Peyer's patch (tissue), 4 donors: ENCODE measurements at regions not wholly inside any gene's neighbourhood (a gene's known extent, or its start where the extent isn't known, plus 50 kb on each side); places are given as distances from the start of the nearest gene placed in this dataset.

Experiments
- DNase-seq, 3 donors: peaks; one replicate each; pipeline ENCODE4 v3.0.0-alpha.2; 2017 to 2019
- H3K27ac ChIP-seq, 4 donors: fragments of 200-600 bp; sonication (generic); one replicate each; pipeline ENCODE4 v1.5.1; 2016 to 2019
- H3K27me3 ChIP-seq, 2 donors: fragments of 200-600 bp; sonication (generic); one replicate each; pipeline ENCODE4 v1.5.1; 2019
- H3K36me3 ChIP-seq, 3 donors: fragments of 200-600 bp; sonication (generic); one replicate each; pipeline ENCODE4 v1.5.1; 2016 to 2019
- H3K4me1 ChIP-seq, 4 donors: fragments of 200-600 bp; sonication (generic); one replicate each; pipeline ENCODE4 v1.5.1; 2016 to 2019
- H3K4me3 ChIP-seq, 4 donors: fragments of 200-600 bp; sonication (generic); 1 replicate in 3 of 4; 2 replicates in 1 of 4; pipeline ENCODE4 v1.5.1; 2016 to 2019; ENCODE audit warnings: mild to moderate bottlenecking in 1 of 4
- H3K9me3 ChIP-seq, 4 donors: fragments of 200-600 bp; sonication (generic); one replicate each; pipeline ENCODE4 v1.5.1; 2016 to 2019; ENCODE audit warnings: mild to moderate bottlenecking in 1 of 4
- POLR2A ChIP-seq, 2 donors: fragments of 450-650 bp; IDR thresholded peaks; one replicate each; pipeline ENCODE4 v1.5.1; 2017; ENCODE audit warnings: antibody characterized with exemption in 2 of 2, mild to moderate bottlenecking in 2 of 2, moderate library complexity in 2 of 2
- TF ChIP-seq, protein P1 (sequence below), 6 experiments: fragments of 450-650 bp in 4 of 6; fragments of 200-600 bp in 2 of 6; sonication (generic) in 1 of 6; IDR thresholded peaks; one replicate each; pipeline ENCODE4 v1.5.1; 2017 to 2019; ENCODE audit warnings: antibody characterized with exemption in 6 of 6, mild to moderate bottlenecking in 3 of 6, moderate library complexity in 1 of 6

DNA sequence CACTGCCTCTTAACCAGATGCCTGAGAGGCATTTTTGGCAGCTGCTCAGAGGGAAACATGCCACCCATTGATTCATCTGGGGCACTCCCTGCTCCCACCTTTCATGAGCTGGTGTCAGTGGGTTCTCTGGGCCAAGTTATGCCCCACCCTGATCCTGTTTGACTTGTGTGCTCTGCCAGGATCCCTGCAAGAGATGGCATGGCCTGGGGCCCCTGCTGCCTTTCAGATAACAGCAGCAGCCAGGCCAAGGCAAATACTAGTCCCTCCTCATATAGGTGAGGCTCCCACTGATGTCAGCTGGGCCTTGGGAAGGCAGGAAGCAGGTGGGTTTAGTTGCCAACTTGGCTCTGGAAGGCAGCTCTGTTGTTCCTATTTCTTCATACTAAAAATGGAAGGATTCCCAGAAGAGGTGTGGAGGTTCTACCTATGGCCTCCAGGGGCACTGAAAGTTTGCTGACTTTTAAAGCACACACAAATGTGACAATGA lies 192.9 kb upstream of the RBPJ start:
- no peak overlapping the region for H3K27ac ChIP-seq
- TF ChIP-seq POLR2A (IDR thresholded peaks at IDR 0.05): no peak
- TF ChIP-seq, protein P1, sequence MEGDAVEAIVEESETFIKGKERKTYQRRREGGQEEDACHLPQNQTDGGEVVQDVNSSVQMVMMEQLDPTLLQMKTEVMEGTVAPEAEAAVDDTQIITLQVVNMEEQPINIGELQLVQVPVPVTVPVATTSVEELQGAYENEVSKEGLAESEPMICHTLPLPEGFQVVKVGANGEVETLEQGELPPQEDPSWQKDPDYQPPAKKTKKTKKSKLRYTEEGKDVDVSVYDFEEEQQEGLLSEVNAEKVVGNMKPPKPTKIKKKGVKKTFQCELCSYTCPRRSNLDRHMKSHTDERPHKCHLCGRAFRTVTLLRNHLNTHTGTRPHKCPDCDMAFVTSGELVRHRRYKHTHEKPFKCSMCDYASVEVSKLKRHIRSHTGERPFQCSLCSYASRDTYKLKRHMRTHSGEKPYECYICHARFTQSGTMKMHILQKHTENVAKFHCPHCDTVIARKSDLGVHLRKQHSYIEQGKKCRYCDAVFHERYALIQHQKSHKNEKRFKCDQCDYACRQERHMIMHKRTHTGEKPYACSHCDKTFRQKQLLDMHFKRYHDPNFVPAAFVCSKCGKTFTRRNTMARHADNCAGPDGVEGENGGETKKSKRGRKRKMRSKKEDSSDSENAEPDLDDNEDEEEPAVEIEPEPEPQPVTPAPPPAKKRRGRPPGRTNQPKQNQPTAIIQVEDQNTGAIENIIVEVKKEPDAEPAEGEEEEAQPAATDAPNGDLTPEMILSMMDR (IDR thresholded peaks at IDR 0.05): no peak
- DNase-seq: no peak

DNA sequence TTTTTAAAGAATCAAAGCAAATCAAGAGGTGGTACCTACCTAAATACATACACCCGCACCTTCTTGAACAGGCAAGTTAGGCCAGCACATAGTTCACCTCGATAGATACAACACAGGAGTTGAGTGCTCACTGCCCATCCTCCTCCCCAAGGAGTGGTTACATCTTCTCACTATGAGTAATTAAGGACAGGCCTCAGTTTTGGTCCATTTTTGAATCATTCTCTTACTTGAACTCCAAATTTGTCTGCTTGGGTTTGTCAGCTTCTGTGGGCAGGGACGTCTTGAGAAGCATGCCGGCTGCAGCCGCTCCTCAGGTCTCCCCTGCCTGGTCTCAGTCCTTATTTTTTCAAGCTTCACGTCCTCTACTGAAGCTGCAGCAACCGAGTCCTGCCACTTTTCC lies 190.6 kb upstream of the RBPJ start:
- H3K27me3 ChIP-seq: no peaks in the 10 kb centered on the region
- TF ChIP-seq, protein P1 (IDR thresholded peaks at IDR 0.05): no peak
- TF ChIP-seq POLR2A (IDR thresholded peaks at IDR 0.05): no peak
- no peaks in the 10 kb centered on the region for H3K4me1 ChIP-seq
- no peaks in the 10 kb centered on the region for H3K9me3 ChIP-seq
- no peaks in the 10 kb centered on the region for H3K36me3 ChIP-seq
- H3K4me3 ChIP-seq: no peak overlapping the region
- DNase-seq: no peak
- no peak overlapping the region for H3K27ac ChIP-seq

More for the DNA sequence above, 192.9 kb upstream of the RBPJ start:
- H3K4me1 ChIP-seq: no peaks in the 10 kb centered on the region
- no peaks in the 10 kb centered on the region for H3K27me3 ChIP-seq
- no peaks in the 10 kb centered on the region for H3K36me3 ChIP-seq
- no peaks in the 10 kb centered on the region for H3K9me3 ChIP-seq
- no peak overlapping the region for H3K4me3 ChIP-seq

DNA sequence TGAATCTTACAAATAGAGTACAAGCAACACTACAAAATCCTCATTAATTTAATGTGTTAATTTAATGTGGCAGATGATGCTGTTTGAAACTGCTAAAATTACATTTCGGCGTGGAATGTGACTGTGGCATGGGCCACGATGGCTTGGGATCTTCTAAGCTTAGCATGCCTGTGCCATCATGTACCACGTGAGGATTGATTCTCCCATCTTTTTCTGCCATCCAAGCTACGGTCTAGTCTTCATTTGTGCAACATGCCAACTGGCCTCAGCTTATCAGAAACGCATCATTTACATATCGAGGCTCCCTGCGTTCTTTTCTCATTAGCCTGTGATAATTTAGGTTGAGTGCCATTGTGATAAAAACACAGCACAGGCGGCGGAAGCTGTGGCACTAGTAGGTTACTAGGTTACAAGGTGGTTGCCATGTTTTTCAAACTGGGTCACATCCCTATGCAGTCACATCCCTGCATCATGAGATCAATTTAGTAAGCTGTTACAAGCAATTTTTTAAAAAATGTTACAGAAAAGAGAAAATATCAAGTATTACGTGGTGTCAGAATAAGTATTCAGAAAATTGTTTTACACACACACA lies 189.9 kb upstream of the RBPJ start:
- H3K4me1 ChIP-seq: no peaks in the 10 kb centered on the region
- H3K27me3 ChIP-seq: no peaks in the 10 kb centered on the region
- H3K9me3 ChIP-seq: no peaks in the 10 kb centered on the region
- DNase-seq: no peak
- H3K36me3 ChIP-seq: no peaks in the 10 kb centered on the region
- no peak overlapping the region for H3K27ac ChIP-seq
- no peak for TF ChIP-seq POLR2A (IDR thresholded peaks at IDR 0.05)
- TF ChIP-seq, protein P1 (IDR thresholded peaks at IDR 0.05): no peak
- H3K4me3 ChIP-seq: no peak overlapping the region

DNA sequence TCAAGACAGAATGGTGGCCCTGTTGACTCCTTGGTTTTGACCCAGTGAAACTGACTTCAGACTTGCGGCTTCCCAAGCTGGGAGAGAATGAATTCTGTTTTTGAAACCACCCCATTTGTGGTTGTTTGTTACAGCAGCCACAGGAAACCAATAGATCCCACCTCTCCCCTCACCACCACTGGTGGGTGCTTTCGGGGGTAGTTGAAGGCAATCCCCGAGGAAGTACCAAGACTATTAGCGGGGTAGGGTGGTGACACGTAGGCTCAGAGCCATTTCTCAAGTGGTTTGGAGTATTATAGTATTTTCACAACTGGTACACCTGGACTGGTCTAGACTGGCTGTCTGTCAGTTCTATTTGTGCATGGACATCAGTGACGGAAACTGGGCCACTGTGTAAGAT lies 189.1 kb upstream of the RBPJ start:
- no peak overlapping the region for H3K4me3 ChIP-seq
- H3K4me1 ChIP-seq: no peaks in the 10 kb centered on the region
- no peak overlapping the region for H3K27ac ChIP-seq
- DNase-seq: no peak
- no peaks in the 10 kb centered on the region for H3K27me3 ChIP-seq
- H3K9me3 ChIP-seq: no peaks in the 10 kb centered on the region
- no peak for TF ChIP-seq POLR2A (IDR thresholded peaks at IDR 0.05)
- TF ChIP-seq, protein P1 (IDR thresholded peaks at IDR 0.05): no peak
- no peaks in the 10 kb centered on the region for H3K36me3 ChIP-seq

DNA sequence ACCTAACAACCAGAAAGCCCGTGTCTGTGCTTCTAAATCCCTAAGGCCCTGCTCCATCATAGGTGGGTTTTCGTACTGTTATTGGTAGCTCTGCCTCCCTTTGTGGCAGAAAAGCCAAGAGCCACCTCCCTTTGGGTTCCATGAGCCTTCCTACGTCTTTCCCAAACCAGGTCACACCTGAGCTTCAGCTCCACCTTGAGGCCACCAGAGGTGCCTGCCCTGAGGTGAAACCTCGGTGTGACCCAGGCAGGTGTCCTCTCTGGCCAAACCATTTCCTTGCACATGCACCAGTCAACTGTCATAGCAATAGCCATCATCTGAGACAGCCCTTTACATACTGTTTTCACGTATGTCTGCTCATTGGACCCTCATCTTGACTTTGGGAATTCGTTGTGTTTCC lies 188.0 kb upstream of the RBPJ start:
- Histone ChIP-seq H3K36me3 (no peaks in the 10 kb centered on the region), H3K27ac (no peak overlapping the region), H3K4me1 (no peaks in the 10 kb centered on the region), H3K27me3 (no peaks in the 10 kb centered on the region), H3K4me3 (no peak overlapping the region), H3K9me3 (no peaks in the 10 kb centered on the region)
- no peak for TF ChIP-seq POLR2A (IDR thresholded peaks at IDR 0.05)
- TF ChIP-seq, protein P1 (IDR thresholded peaks at IDR 0.05): peak in 1 of 6 experiments; percentile 11
- DNase-seq: no peak

DNA sequence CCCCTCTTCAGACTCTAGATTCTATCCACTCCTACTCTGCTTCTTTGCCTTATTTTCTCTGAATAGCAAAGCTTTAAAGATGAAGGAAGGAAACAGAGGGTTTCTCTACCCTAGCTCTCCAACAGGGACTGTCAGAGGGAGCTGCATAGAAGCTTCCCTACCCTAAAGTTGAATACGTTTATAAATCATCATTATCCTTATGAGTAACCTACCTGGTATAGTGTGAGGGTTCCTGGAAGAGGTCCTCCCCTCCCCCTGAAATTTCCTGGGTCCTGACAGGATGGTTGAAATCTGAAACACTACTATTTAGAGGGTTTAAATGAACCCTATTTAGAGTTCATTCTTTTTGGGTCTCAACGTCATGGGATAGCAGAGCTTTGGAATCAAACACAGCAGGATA lies 187.0 kb upstream of the RBPJ start:
- Histone ChIP-seq H3K4me3 (no peak overlapping the region), H3K9me3 (no peaks in the 10 kb centered on the region), H3K36me3 (no peaks in the 10 kb centered on the region), H3K4me1 (no peaks in the 10 kb centered on the region), H3K27me3 (no peaks in the 10 kb centered on the region), H3K27ac (no peak overlapping the region)
- no peak for DNase-seq
- TF ChIP-seq, protein P1 (IDR thresholded peaks at IDR 0.05): no peak
- TF ChIP-seq POLR2A (IDR thresholded peaks at IDR 0.05): no peak
